GM18498 (cell line): ENCODE measurements at regions not wholly inside any gene's neighbourhood (a gene's known extent, or its start where the extent isn't known, plus 50 kb on each side); places are given as distances from the start of the nearest gene placed in this dataset.
"Not testable (repeated sequence)": the region's sequence is repeated elsewhere in the genome, so short reads cannot be mapped to it uniquely, and the experiment has no call there.

Source experiments
- ATAC-seq: cut with Tn5 transposase; IDR thresholded peaks from one replicate; pipeline ENCODE4 v1.9.1; 2021; ENCODE audit warnings: mild to moderate bottlenecking, moderate library complexity; ENCODE audit not compliant: unreplicated experiment

- ATAC-seq: peak; percentile 57
These were observed 187.7 kb upstream of the NUDT10 start for GRCh38 chrX:51144828-51145442.

GRCh38 chrX:51148848-51149247 is 183.8 kb upstream of the NUDT10 start:
- no peak for ATAC-seq

GRCh38 chrX:51151734-51152133 is 180.9 kb upstream of the NUDT10 start:
- ATAC-seq: no peak

GRCh38 chrX:51155157-51155556 is 177.5 kb upstream of the NUDT10 start:
- no peak for ATAC-seq

GRCh38 chrX:51155566-51155965 is 177.1 kb upstream of the NUDT10 start:
- no peak for ATAC-seq

- ATAC-seq: no peak
These were observed 174.4 kb upstream of the NUDT10 start for GRCh38 chrX:51158231-51158630.

GRCh38 chrX:51159378-51159777 is 173.2 kb upstream of the NUDT10 start:
- ATAC-seq: not testable (repeated sequence)

GRCh38 chrX:51163730-51164129 is 168.9 kb upstream of the NUDT10 start:
- ATAC-seq: no peak

- ATAC-seq: not testable (repeated sequence)
These were observed 154.2 kb upstream of the NUDT10 start for GRCh38 chrX:51178356-51178900.

- ATAC-seq: not testable (repeated sequence)
These were observed 152.8 kb upstream of the NUDT10 start for GRCh38 chrX:51179805-51180204.

- no peak for ATAC-seq
These were observed 150.1 kb upstream of the NUDT10 start for GRCh38 chrX:51182545-51182944.

GRCh38 chrX:51192104-51192503 is 140.5 kb upstream of the NUDT10 start:
- ATAC-seq: no peak

GRCh38 chrX:51215266-51215665 is 117.4 kb upstream of the NUDT10 start:
- no peak for ATAC-seq

GRCh38 chrX:51215856-51216255 is 116.8 kb upstream of the NUDT10 start:
- no peak for ATAC-seq

GRCh38 chrX:51242212-51242611 is 90.4 kb upstream of the NUDT10 start:
- no peak for ATAC-seq

GRCh38 chrX:51257490-51257889 is 75.1 kb upstream of the NUDT10 start:
- ATAC-seq: no peak

- not testable (repeated sequence) for ATAC-seq
These were observed 70.4 kb upstream of the NUDT10 start for GRCh38 chrX:51262271-51262670.

- no peak for ATAC-seq
These were observed 60.0 kb upstream of the NUDT10 start for GRCh38 chrX:51272638-51273037.

- no peak for ATAC-seq
These were observed 50.8 kb upstream of the NUDT10 start for GRCh38 chrX:51281758-51282318.
